Body of pancreas (tissue), 4 donors: ENCODE measurements at regions not wholly inside any gene's neighbourhood (a gene's known extent, or its start where the extent isn't known, plus 50 kb on each side); places are given as distances from the start of the nearest gene placed in this dataset.

Source experiments
- ATAC-seq: fragments of 150-250 bp; one replicate; pipeline ENCODE4 v1.9.1; 2016
- DNase-seq, 4 donors: peaks; one replicate each; pipeline ENCODE4 v3.0.0-alpha.2; 2019
- H3K27ac ChIP-seq, 4 donors: fragments of 200-600 bp; sonication (generic); 1 replicate in 3 of 4; 2 replicates in 1 of 4; pipeline versions ENCODE4 v1.5.1 to v1.6.1; 2016 to 2019; ENCODE audit warnings: mild to moderate bottlenecking in 1 of 4, mixed read lengths in 1 of 4, moderate library complexity in 1 of 4
- H3K27me3 ChIP-seq, 2 donors: fragments of 200-600 bp; sonication (generic); one replicate each; pipeline ENCODE4 v1.6.0; 2016; ENCODE audit warnings: mild to moderate bottlenecking in 1 of 2
- H3K36me3 ChIP-seq, 2 donors: fragments of 200-600 bp; sonication (generic); replicated peaks in 1 of 2; 2 replicates each; pipeline ENCODE4 v1.5.1; 2016; ENCODE audit warnings: low read depth in 2 of 2; ENCODE audit not compliant: insufficient read depth in 1 of 2
- H3K4me1 ChIP-seq: fragments of 200-600 bp; sonication (generic); one replicate; pipeline ENCODE4 v1.6.0; 2016
- H3K4me3 ChIP-seq, 2 donors: fragments of 200-600 bp; sonication (generic); 1 replicate in 1 of 2; 2 replicates in 1 of 2; pipeline ENCODE4 v1.5.1; 2016 to 2019
- H3K9me3 ChIP-seq, 3 donors: fragments of 200-600 bp; sonication (generic); 1 replicate in 2 of 3; 2 replicates in 1 of 3; pipeline ENCODE4 v1.5.1; 2016
- POLR2A ChIP-seq, 3 donors: fragments of 450-650 bp; IDR thresholded peaks; one replicate each; pipeline ENCODE4 v1.6.1; 2016; ENCODE audit warnings: antibody characterized with exemption in 3 of 3, mild to moderate bottlenecking in 2 of 3
- WGBS, 2 donors: methylation state at CpG; one replicate each; pipeline ENCODE4 v1.1.5; 2017; 5-methylcytosine and 5-hydroxymethylcytosine counted together
- intact Hi-C: fragments of 100-400 bp; cut with DNase I; formaldehyde crosslinking; loops from one replicate; pipeline ENCODE4 v1.15.1; 2023
- TF ChIP-seq, protein P1 (sequence below), 7 experiments: fragments of 450-650 bp in 4 of 7; fragments of 200-600 bp in 3 of 7; sonication (generic) in 3 of 7; IDR thresholded peaks; one replicate each; pipeline ENCODE4 v1.5.1; 2016 to 2019; ENCODE audit warnings: antibody characterized with exemption in 7 of 7

DNA sequence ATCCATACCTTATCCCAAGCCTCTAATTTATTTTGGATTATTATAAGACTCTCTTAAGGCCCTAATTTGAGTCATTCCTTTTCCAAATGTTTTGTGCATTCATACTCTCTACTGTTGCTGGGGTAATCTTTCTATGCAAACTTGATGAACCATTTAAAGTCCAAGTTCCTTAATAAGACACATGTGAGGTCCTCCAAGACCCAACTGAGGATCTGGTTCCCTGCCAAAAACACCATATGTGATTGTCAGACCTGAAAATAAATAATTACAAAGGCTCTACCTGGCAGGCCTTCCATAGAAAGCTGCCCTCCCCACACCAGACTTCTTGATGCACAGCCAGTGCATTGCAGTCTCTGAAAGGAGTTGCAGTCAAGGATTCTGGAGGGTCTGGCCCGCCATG, 257.9 kb upstream of the AKR1E2 start:
- intact Hi-C loops, result no loop called here
- TF ChIP-seq POLR2A (IDR thresholded peaks at IDR 0.05), result no peak
- TF ChIP-seq, protein P1, sequence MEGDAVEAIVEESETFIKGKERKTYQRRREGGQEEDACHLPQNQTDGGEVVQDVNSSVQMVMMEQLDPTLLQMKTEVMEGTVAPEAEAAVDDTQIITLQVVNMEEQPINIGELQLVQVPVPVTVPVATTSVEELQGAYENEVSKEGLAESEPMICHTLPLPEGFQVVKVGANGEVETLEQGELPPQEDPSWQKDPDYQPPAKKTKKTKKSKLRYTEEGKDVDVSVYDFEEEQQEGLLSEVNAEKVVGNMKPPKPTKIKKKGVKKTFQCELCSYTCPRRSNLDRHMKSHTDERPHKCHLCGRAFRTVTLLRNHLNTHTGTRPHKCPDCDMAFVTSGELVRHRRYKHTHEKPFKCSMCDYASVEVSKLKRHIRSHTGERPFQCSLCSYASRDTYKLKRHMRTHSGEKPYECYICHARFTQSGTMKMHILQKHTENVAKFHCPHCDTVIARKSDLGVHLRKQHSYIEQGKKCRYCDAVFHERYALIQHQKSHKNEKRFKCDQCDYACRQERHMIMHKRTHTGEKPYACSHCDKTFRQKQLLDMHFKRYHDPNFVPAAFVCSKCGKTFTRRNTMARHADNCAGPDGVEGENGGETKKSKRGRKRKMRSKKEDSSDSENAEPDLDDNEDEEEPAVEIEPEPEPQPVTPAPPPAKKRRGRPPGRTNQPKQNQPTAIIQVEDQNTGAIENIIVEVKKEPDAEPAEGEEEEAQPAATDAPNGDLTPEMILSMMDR (IDR thresholded peaks at IDR 0.05), result no peak
- Histone ChIP-seq H3K27me3 (no peaks in the 10 kb centered on the region), H3K9me3 (no peaks in the 10 kb centered on the region), H3K4me3 (no peak overlapping the region), H3K4me1 (no peaks in the 10 kb centered on the region), H3K36me3 (no peaks in the 10 kb centered on the region), H3K27ac (no peak overlapping the region)
- no peak for ATAC-seq
- DNase-seq, result no peak
- WGBS, 2 donors, result 50 to 83% methylated on average over 1 of the region's 1 CpG

DNA sequence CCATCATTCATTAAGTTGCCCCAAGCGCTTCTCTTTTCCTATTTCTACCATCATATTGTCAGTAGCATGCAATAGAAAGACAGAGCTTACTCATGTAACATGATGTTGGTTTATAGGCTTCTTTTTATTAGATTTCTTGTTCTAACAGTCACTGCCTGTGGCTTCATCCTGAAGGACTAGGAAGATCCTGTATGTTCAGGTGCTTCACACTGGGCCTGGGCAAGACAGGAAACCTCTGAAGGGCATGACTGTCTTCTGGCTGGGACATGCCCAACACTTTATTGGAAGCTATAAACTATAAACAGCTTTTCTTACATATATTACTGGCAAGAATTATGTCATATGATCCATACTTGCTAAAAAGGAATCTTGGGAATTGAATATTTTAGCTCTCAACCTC, 258.4 kb upstream of the AKR1E2 start:
- Histone ChIP-seq H3K9me3 (no peaks in the 10 kb centered on the region), H3K36me3 (no peaks in the 10 kb centered on the region), H3K4me1 (no peaks in the 10 kb centered on the region), H3K27ac (no peak overlapping the region), H3K4me3 (no peak overlapping the region), H3K27me3 (no peaks in the 10 kb centered on the region)
- WGBS, 2 donors, result 85 to 93% methylated on average over 1 of the region's 1 CpG
- DNase-seq (no peak), ATAC-seq (no peak)
- TF ChIP-seq POLR2A (IDR thresholded peaks at IDR 0.05), result no peak
- TF ChIP-seq, protein P1 (IDR thresholded peaks at IDR 0.05), result no peak
- intact Hi-C loops, result no loop called here

DNA sequence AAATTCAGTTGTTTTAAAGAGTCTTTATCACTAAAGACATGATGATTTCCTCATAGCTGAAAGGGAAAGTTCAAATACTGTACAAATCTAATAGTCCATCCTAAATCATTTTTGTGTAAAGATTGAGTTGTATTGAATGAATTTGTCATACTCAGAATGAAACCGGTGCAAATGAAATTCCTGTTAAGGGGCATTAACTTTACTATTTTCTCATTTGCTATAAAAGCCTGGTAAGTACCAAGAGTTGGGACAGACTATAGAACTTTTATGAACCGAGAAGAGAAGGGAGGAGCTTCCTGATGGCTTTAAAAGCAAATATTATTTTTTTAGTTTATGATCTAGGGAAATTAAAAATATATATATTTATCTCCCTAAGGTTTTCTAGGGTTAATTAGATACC, 260.0 kb upstream of the AKR1E2 start:
- 65 to 66% methylated on average over 2 of the region's 2 CpGs for WGBS, 2 donors
- H3K4me1 ChIP-seq, result no peaks in the 10 kb centered on the region
- intact Hi-C loops, result no loop called here
- no peaks in the 10 kb centered on the region for H3K36me3 ChIP-seq
- no peak for DNase-seq
- no peak overlapping the region for H3K4me3 ChIP-seq
- no peak for TF ChIP-seq POLR2A (IDR thresholded peaks at IDR 0.05)
- no peak overlapping the region for H3K27ac ChIP-seq
- no peaks in the 10 kb centered on the region for H3K9me3 ChIP-seq
- no peak for ATAC-seq
- no peaks in the 10 kb centered on the region for H3K27me3 ChIP-seq

DNA sequence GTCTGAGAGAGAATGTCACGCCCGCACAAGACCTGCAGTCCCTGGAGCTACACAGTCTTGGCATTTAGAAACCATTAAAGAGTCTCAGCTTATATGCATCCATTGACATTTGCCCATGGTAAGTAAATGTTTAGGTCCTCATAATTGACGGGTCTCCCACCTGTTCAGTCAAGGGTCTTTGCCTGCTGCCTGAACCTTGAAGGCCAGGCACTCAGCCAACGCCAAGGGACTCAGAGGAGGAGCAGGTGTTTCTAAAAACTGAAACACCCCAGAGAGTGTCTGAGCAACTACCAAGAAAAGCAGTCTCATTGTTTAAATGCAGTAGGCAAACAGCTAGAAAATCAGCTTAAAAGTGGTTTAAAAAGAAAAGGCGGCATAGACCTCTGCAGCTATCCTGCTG, 264.7 kb upstream of the AKR1E2 start:
- TF ChIP-seq, protein P1 (IDR thresholded peaks at IDR 0.05), result no peak
- no peak for TF ChIP-seq POLR2A (IDR thresholded peaks at IDR 0.05)
- H3K4me3 ChIP-seq, result no peak overlapping the region
- no peak overlapping the region for H3K27ac ChIP-seq
- no peaks in the 10 kb centered on the region for H3K27me3 ChIP-seq
- no peaks in the 10 kb centered on the region for H3K9me3 ChIP-seq
- no peaks in the 10 kb centered on the region for H3K36me3 ChIP-seq
- ATAC-seq (no peak), DNase-seq (no peak)
- intact Hi-C loops, result no loop called here
- H3K4me1 ChIP-seq, result no peaks in the 10 kb centered on the region
- 66 to 79% methylated on average over 5 of the region's 5 CpGs for WGBS, 2 donors

DNA sequence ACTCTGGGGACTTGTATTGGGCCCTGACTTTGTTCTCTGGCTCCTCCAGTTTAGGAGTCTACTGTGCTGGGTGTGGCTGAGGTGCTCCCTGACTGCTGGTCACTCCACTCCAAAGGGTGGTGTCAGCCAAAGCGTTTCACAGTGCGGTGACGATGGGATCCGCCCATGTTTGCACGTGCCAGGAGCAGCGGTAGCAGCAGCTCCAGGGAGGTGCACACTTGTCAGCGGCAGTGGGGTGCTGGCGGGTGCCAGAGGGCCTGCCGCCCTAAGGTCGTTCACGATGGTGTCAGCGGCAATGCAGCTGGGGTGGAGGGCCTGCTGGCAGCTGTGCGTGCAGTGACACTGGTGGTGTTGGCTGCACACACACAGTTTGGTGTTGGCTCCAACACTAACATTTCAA, 268.5 kb upstream of the AKR1E2 start:
- Histone ChIP-seq H3K9me3 (no peaks in the 10 kb centered on the region), H3K27ac (no peak overlapping the region), H3K27me3 (no peaks in the 10 kb centered on the region), H3K4me1 (no peaks in the 10 kb centered on the region), H3K4me3 (no peak overlapping the region), H3K36me3 (no peaks in the 10 kb centered on the region)
- TF ChIP-seq POLR2A (IDR thresholded peaks at IDR 0.05), result no peak
- TF ChIP-seq, protein P1 (IDR thresholded peaks at IDR 0.05), result no peak
- ATAC-seq (no peak), DNase-seq (no peak)
- 86 to 96% methylated on average over 5 to 13 of the region's 13 CpGs for WGBS, 2 donors
- intact Hi-C loops, result no loop called here
